ENCODE measurements at regions not wholly inside any gene's neighbourhood (a gene's known extent, or its start where the extent isn't known, plus 50 kb on each side); places are given as distances from the start of the nearest gene placed in this dataset.

- TF ChIP-seq CTCF (IDR thresholded peaks at IDR 0.05) (no peak), POLR2A (IDR thresholded peaks at IDR 0.05) (no peak)
Measured at GRCh38 chr2:64789466-64790320, 136.0 kb upstream of the SERTAD2 start.
